Karpas-422 (cell line): ENCODE measurements at regions not wholly inside any gene's neighbourhood (a gene's known extent, or its start where the extent isn't known, plus 50 kb on each side); places are given as distances from the start of the nearest gene placed in this dataset.

ENCODE experiments used
- DNase-seq: peaks from one replicate; pipeline ENCODE4 v3.0.0-alpha.2; 2015
- H2AFZ ChIP-seq: fragments of 200-600 bp; sonication (generic); 2 replicates; pipeline ENCODE4 v1.6.1; 2014; ENCODE audit warnings: antibody characterized with exemption, low read length, mixed read lengths
- H3K27ac ChIP-seq: fragments of 200-600 bp; sonication (generic); 2 replicates; pipeline ENCODE4 v1.5.1; 2014; ENCODE audit warnings: mild to moderate bottlenecking, low read length, moderate library complexity
- H3K27me3 ChIP-seq: fragments of 200-600 bp; sonication (generic); 2 replicates; pipeline ENCODE4 v1.6.1; 2014; ENCODE audit warnings: low read length, mixed read lengths
- H3K36me3 ChIP-seq: fragments of 200-600 bp; sonication (generic); 2 replicates; pipeline ENCODE4 v1.6.1; 2014; ENCODE audit warnings: low read length, mixed read lengths; ENCODE audit not compliant: insufficient read depth
- H3K4me1 ChIP-seq: fragments of 200-600 bp; sonication (generic); 2 replicates; pipeline ENCODE4 v1.6.1; 2014; ENCODE audit warnings: mild to moderate bottlenecking, low read length, mixed read lengths
- H3K4me2 ChIP-seq: fragments of 200-600 bp; sonication (generic); 2 replicates; pipeline ENCODE4 v1.6.1; 2014; ENCODE audit warnings: low read length, low read depth, mild to moderate bottlenecking; ENCODE audit not compliant: poor library complexity, severe bottlenecking
- H3K4me3 ChIP-seq: fragments of 200-600 bp; sonication (generic); 2 replicates; pipeline ENCODE4 v1.5.1; 2014; ENCODE audit warnings: mild to moderate bottlenecking, antibody characterized with exemption, low read length, mixed read lengths
- H3K79me2 ChIP-seq: fragments of 200-600 bp; sonication (generic); 2 replicates; pipeline ENCODE4 v1.6.1; 2014; ENCODE audit warnings: mild to moderate bottlenecking, low read length, mixed read lengths
- H3K9ac ChIP-seq: fragments of 200-600 bp; sonication (generic); 2 replicates; pipeline ENCODE4 v1.6.0; 2014; ENCODE audit warnings: low read length
- H3K9me2 ChIP-seq: fragments of 200-600 bp; sonication (generic), shearing (Covaris generic); replicated peaks from 2 replicates; pipeline ENCODE4 v1.6.0; 2014; ENCODE audit warnings: mild to moderate bottlenecking, low read length, moderate library complexity; ENCODE audit not compliant: insufficient read depth
- H3K9me3 ChIP-seq: fragments of 300-700, 200-600 bp; sonication (generic); 2 replicates; pipeline ENCODE4 v1.6.1; 2014; ENCODE audit warnings: low read length, mixed read lengths
- H4K20me1 ChIP-seq: fragments of 200-600 bp; sonication (generic); 2 replicates; pipeline ENCODE4 v1.6.1; 2014; ENCODE audit warnings: mild to moderate bottlenecking, antibody characterized with exemption, low read length, low read depth; ENCODE audit not compliant: insufficient read depth

- Histone ChIP-seq H3K9me3 (no peaks in the 10 kb centered on the region), H3K79me2 (no peaks in the 10 kb centered on the region), H3K36me3 (no peaks in the 10 kb centered on the region), H3K4me1 (no peaks in the 10 kb centered on the region), H4K20me1 (no peaks in the 10 kb centered on the region), H3K4me2 (no peak overlapping the region), H3K27me3 (no peaks in the 10 kb centered on the region), H2AFZ (no peak overlapping the region), H3K27ac (no peak overlapping the region), H3K9me2 (no peaks in the 10 kb centered on the region), H3K4me3 (no peak overlapping the region), H3K9ac (no peak overlapping the region)
- DNase-seq = no peak
Observed at GRCh38 chr5:39598661-39599248, 174.0 kb upstream of the DAB2 start.

- Histone ChIP-seq H3K36me3 (no peaks in the 10 kb centered on the region), H3K9me2 (no peaks in the 10 kb centered on the region), H3K27ac (no peak overlapping the region), H3K9me3 (no peaks in the 10 kb centered on the region), H4K20me1 (no peaks in the 10 kb centered on the region), H3K9ac (no peak overlapping the region), H3K27me3 (no peaks in the 10 kb centered on the region), H3K4me1 (no peaks in the 10 kb centered on the region), H3K4me3 (no peak overlapping the region), H3K4me2 (no peak overlapping the region), H2AFZ (no peak overlapping the region), H3K79me2 (no peaks in the 10 kb centered on the region)
- DNase-seq = no peak
Observed at GRCh38 chr5:39588179-39588578, 163.4 kb upstream of the DAB2 start.

GRCh38 chr5:39587675-39588074 lies 162.9 kb upstream of the DAB2 start:
- no peak overlapping the region for H3K4me2 ChIP-seq
- H3K9ac ChIP-seq = no peak overlapping the region
- no peak overlapping the region for H2AFZ ChIP-seq
- no peak overlapping the region for H3K4me3 ChIP-seq
- H3K27ac ChIP-seq = no peak overlapping the region
- no peaks in the 10 kb centered on the region for H3K36me3 ChIP-seq
- no peaks in the 10 kb centered on the region for H3K79me2 ChIP-seq
- no peaks in the 10 kb centered on the region for H4K20me1 ChIP-seq
- H3K4me1 ChIP-seq = no peaks in the 10 kb centered on the region
- no peaks in the 10 kb centered on the region for H3K27me3 ChIP-seq
- no peak for DNase-seq
- no peaks in the 10 kb centered on the region for H3K9me2 ChIP-seq
- H3K9me3 ChIP-seq = no peaks in the 10 kb centered on the region

GRCh38 chr5:39586185-39586584 lies 161.4 kb upstream of the DAB2 start:
- Histone ChIP-seq H2AFZ (no peak overlapping the region), H3K9me3 (no peaks in the 10 kb centered on the region), H3K27me3 (no peaks in the 10 kb centered on the region), H3K79me2 (no peaks in the 10 kb centered on the region), H4K20me1 (no peaks in the 10 kb centered on the region), H3K4me3 (no peak overlapping the region), H3K9me2 (no peaks in the 10 kb centered on the region), H3K9ac (no peak overlapping the region), H3K27ac (no peak overlapping the region), H3K4me2 (no peak overlapping the region), H3K4me1 (no peaks in the 10 kb centered on the region), H3K36me3 (no peaks in the 10 kb centered on the region)
- DNase-seq = no peak

- H3K4me3 ChIP-seq = no peak overlapping the region
- no peaks in the 10 kb centered on the region for H3K4me1 ChIP-seq
- no peak overlapping the region for H3K27ac ChIP-seq
- H3K9ac ChIP-seq = no peak overlapping the region
- H3K9me3 ChIP-seq = no peaks in the 10 kb centered on the region
- H3K4me2 ChIP-seq = no peak overlapping the region
- no peaks in the 10 kb centered on the region for H4K20me1 ChIP-seq
- H3K79me2 ChIP-seq = no peaks in the 10 kb centered on the region
- DNase-seq = no peak
- no peaks in the 10 kb centered on the region for H3K9me2 ChIP-seq
- H3K36me3 ChIP-seq = no peaks in the 10 kb centered on the region
- no peaks in the 10 kb centered on the region for H3K27me3 ChIP-seq
- H2AFZ ChIP-seq = no peak overlapping the region
Observed at GRCh38 chr5:39584927-39585326, 160.1 kb upstream of the DAB2 start.

GRCh38 chr5:39580702-39581453 lies 156.1 kb upstream of the DAB2 start:
- Histone ChIP-seq H3K9me3 (no peaks in the 10 kb centered on the region), H3K4me2 (no peak overlapping the region), H3K27ac (no peak overlapping the region), H3K4me1 (no peaks in the 10 kb centered on the region), H3K9ac (no peak overlapping the region), H3K27me3 (no peaks in the 10 kb centered on the region), H3K4me3 (no peak overlapping the region), H3K79me2 (no peaks in the 10 kb centered on the region), H3K9me2 (no peaks in the 10 kb centered on the region), H4K20me1 (no peaks in the 10 kb centered on the region), H2AFZ (no peak overlapping the region), H3K36me3 (no peaks in the 10 kb centered on the region)
- no peak for DNase-seq

- H3K36me3 ChIP-seq = no peaks in the 10 kb centered on the region
- H3K79me2 ChIP-seq = no peaks in the 10 kb centered on the region
- H4K20me1 ChIP-seq = no peaks in the 10 kb centered on the region
Observed at GRCh38 chr5:39579750-39580149, 155.0 kb upstream of the DAB2 start.

GRCh38 chr5:39578887-39579497 lies 154.2 kb upstream of the DAB2 start:
- Histone ChIP-seq H4K20me1 (no peaks in the 10 kb centered on the region), H3K36me3 (no peaks in the 10 kb centered on the region), H3K9me2 (no peaks in the 10 kb centered on the region), H3K27me3 (no peaks in the 10 kb centered on the region), H3K4me2 (no peak overlapping the region), H3K9ac (no peak overlapping the region), H3K79me2 (no peaks in the 10 kb centered on the region), H3K9me3 (no peaks in the 10 kb centered on the region), H3K4me3 (no peak overlapping the region), H3K27ac (no peak overlapping the region), H2AFZ (no peak overlapping the region), H3K4me1 (no peaks in the 10 kb centered on the region)
- peak; percentile 65 for DNase-seq

More at GRCh38 chr5:39579750-39580149, 155.0 kb upstream of the DAB2 start:
- H3K9ac ChIP-seq = no peak overlapping the region
- no peaks in the 10 kb centered on the region for H3K9me3 ChIP-seq
- no peak for DNase-seq
- no peak overlapping the region for H3K27ac ChIP-seq
- H3K27me3 ChIP-seq = no peaks in the 10 kb centered on the region
- no peak overlapping the region for H3K4me2 ChIP-seq
- no peak overlapping the region for H2AFZ ChIP-seq
- H3K4me3 ChIP-seq = no peak overlapping the region
- H3K4me1 ChIP-seq = no peaks in the 10 kb centered on the region
- no peaks in the 10 kb centered on the region for H3K9me2 ChIP-seq
